GM18861 (cell line): ENCODE measurements at regions not wholly inside any gene's neighbourhood (a gene's known extent, or its start where the extent isn't known, plus 50 kb on each side); places are given as distances from the start of the nearest gene placed in this dataset.
"Not testable (repeated sequence)": the region's sequence is repeated elsewhere in the genome, so short reads cannot be mapped to it uniquely, and the experiment has no call there.

Source experiments
- ATAC-seq: cut with Tn5 transposase; IDR thresholded peaks from one replicate; pipeline ENCODE4 v1.9.1; 2021; ENCODE audit not compliant: unreplicated experiment

GRCh38 chr21:15119486-15119885, 54.7 kb upstream of the NRIP1 start:
- no peak for ATAC-seq

GRCh38 chr21:15121097-15121654, 56.4 kb upstream of the NRIP1 start:
- no peak for ATAC-seq

- no peak for ATAC-seq
Observed at GRCh38 chr21:15121655-15122120, 56.9 kb upstream of the NRIP1 start.

- no peak for ATAC-seq
Observed at GRCh38 chr21:15122241-15122640, 57.4 kb upstream of the NRIP1 start.

GRCh38 chr21:15124731-15125130, 59.9 kb upstream of the NRIP1 start:
- ATAC-seq = no peak

- no peak for ATAC-seq
Observed at GRCh38 chr21:15126948-15127347, 62.1 kb upstream of the NRIP1 start.

GRCh38 chr21:15127437-15127836, 62.6 kb upstream of the NRIP1 start:
- no peak for ATAC-seq

- no peak for ATAC-seq
Observed at GRCh38 chr21:15128267-15128666, 63.5 kb upstream of the NRIP1 start.

- not testable (repeated sequence) for ATAC-seq
Observed at GRCh38 chr21:15128714-15129113, 63.9 kb upstream of the NRIP1 start.

GRCh38 chr21:15130326-15130725, 65.5 kb upstream of the NRIP1 start:
- no peak for ATAC-seq

GRCh38 chr21:15130751-15131150, 66.0 kb upstream of the NRIP1 start:
- no peak for ATAC-seq

- no peak for ATAC-seq
Observed at GRCh38 chr21:15132781-15133180, 68.0 kb upstream of the NRIP1 start.

GRCh38 chr21:15134701-15135470, 70.1 kb upstream of the NRIP1 start:
- no peak for ATAC-seq

- no peak for ATAC-seq
Observed at GRCh38 chr21:15135867-15136629, 71.2 kb upstream of the NRIP1 start.

GRCh38 chr21:15138490-15138889, 73.7 kb upstream of the NRIP1 start:
- ATAC-seq = no peak

- ATAC-seq = no peak
Observed at GRCh38 chr21:15139898-15140297, 75.1 kb upstream of the NRIP1 start.

GRCh38 chr21:15140321-15141019, 75.7 kb upstream of the NRIP1 start:
- no peak for ATAC-seq

- no peak for ATAC-seq
Observed at GRCh38 chr21:15141261-15141970, 76.6 kb upstream of the NRIP1 start.

- no peak for ATAC-seq
Observed at GRCh38 chr21:15144026-15144425, 79.2 kb upstream of the NRIP1 start.

GRCh38 chr21:15148437-15148836, 83.6 kb upstream of the NRIP1 start:
- ATAC-seq = no peak
